ENCODE measurements at regions not wholly inside any gene's neighbourhood (a gene's known extent, or its start where the extent isn't known, plus 50 kb on each side); places are given as distances from the start of the nearest gene placed in this dataset.
A peak's percentile ranks its signal among the peaks of the same experiment; 100 is the strongest.

- no peak for DNase-seq (ENCODE audit: low spot score)
Measured at GRCh38 chr9:135340726-135341475, 138.7 kb upstream of the PPP1R26 start.

GRCh38 chr9:135341612-135342169 is 137.9 kb upstream of the PPP1R26 start:
- DNase-seq (ENCODE audit: low spot score) = no peak

GRCh38 chr9:135342206-135343130 is 137.1 kb upstream of the PPP1R26 start:
- no peak for DNase-seq (ENCODE audit: low spot score)

GRCh38 chr9:135343136-135343535 is 136.4 kb upstream of the PPP1R26 start:
- no peak for DNase-seq (ENCODE audit: low spot score)

- peak; percentile 91 for DNase-seq (ENCODE audit: low spot score)
Measured at GRCh38 chr9:135343837-135344522, 135.6 kb upstream of the PPP1R26 start.

- peak; percentile 75 for DNase-seq (ENCODE audit: low spot score)
Measured at GRCh38 chr9:135344523-135344901, 135.1 kb upstream of the PPP1R26 start.

GRCh38 chr9:135344915-135345500 is 134.6 kb upstream of the PPP1R26 start:
- no peak for DNase-seq (ENCODE audit: low spot score)

- DNase-seq (ENCODE audit: low spot score) = no peak
Measured at GRCh38 chr9:135345775-135346433, 133.7 kb upstream of the PPP1R26 start.

- DNase-seq (ENCODE audit: low spot score) = no peak
Measured at GRCh38 chr9:135346438-135347050, 133.0 kb upstream of the PPP1R26 start.

- DNase-seq (ENCODE audit: low spot score) = no peak
Measured at GRCh38 chr9:135347461-135347860, 132.1 kb upstream of the PPP1R26 start.

- DNase-seq (ENCODE audit: low spot score) = no peak
Measured at GRCh38 chr9:135348076-135348787, 131.3 kb upstream of the PPP1R26 start.

- DNase-seq (ENCODE audit: low spot score) = no peak
Measured at GRCh38 chr9:135348788-135349150, 130.8 kb upstream of the PPP1R26 start.

- DNase-seq (ENCODE audit: low spot score) = no peak
Measured at GRCh38 chr9:135349212-135350002, 130.2 kb upstream of the PPP1R26 start.

- DNase-seq (ENCODE audit: low spot score) = no peak
Measured at GRCh38 chr9:135350003-135350315, 129.6 kb upstream of the PPP1R26 start.

- no peak for DNase-seq (ENCODE audit: low spot score)
Measured at GRCh38 chr9:135353935-135354334, 125.6 kb upstream of the PPP1R26 start.

- DNase-seq (ENCODE audit: low spot score) = no peak
Measured at GRCh38 chr9:135355521-135356011, 124.0 kb upstream of the PPP1R26 start.

- DNase-seq (ENCODE audit: low spot score) = no peak
Measured at GRCh38 chr9:135356021-135356420, 123.6 kb upstream of the PPP1R26 start.

- no peak for DNase-seq (ENCODE audit: low spot score)
Measured at GRCh38 chr9:135356796-135357195, 122.8 kb upstream of the PPP1R26 start.

GRCh38 chr9:135357863-135358551 is 121.6 kb upstream of the PPP1R26 start:
- no peak for DNase-seq (ENCODE audit: low spot score)
